Loucy (cell line): ENCODE measurements at regions not wholly inside any gene's neighbourhood (a gene's known extent, or its start where the extent isn't known, plus 50 kb on each side); places are given as distances from the start of the nearest gene placed in this dataset.
"Not testable (repeated sequence)": the region's sequence is repeated elsewhere in the genome, so short reads cannot be mapped to it uniquely, and the experiment has no call there.

ENCODE experiments used
- H2AFZ ChIP-seq: fragments of 200-600 bp; sonication (generic); 2 replicates; pipeline ENCODE4 v1.6.0; 2016; ENCODE audit warnings: antibody characterized with exemption, mild to moderate bottlenecking, low read length, moderate library complexity
- H3F3A ChIP-seq: fragments of 200-600 bp; 2 replicates; pipeline ENCODE4 v1.6.0; 2016; ENCODE audit warnings: antibody characterized with exemption, low read depth, mild to moderate bottlenecking
- H3K27me3 ChIP-seq: fragments of 200-600 bp; sonication (generic); 2 replicates; pipeline ENCODE4 v1.6.1; 2014; ENCODE audit warnings: low read length, mild to moderate bottlenecking; ENCODE audit not compliant: insufficient read depth, poor library complexity, severe bottlenecking
- H3K36me3 ChIP-seq: fragments of 200-600 bp; sonication (generic); 2 replicates; pipeline ENCODE4 v1.6.1; 2016; ENCODE audit warnings: low read length; ENCODE audit not compliant: insufficient read depth
- H3K4me1 ChIP-seq: fragments of 200-600 bp; sonication (generic); 2 replicates; pipeline ENCODE4 v1.5.1; 2014; ENCODE audit warnings: low read length, mild to moderate bottlenecking; ENCODE audit not compliant: insufficient read depth, poor library complexity, severe bottlenecking
- H3K4me2 ChIP-seq: fragments of 200-600 bp; sonication (generic); 2 replicates; pipeline ENCODE4 v1.6.0; 2014; ENCODE audit warnings: antibody characterized with exemption, low read length, low read depth, mild to moderate bottlenecking; ENCODE audit not compliant: poor library complexity, severe bottlenecking
- H3K4me3 ChIP-seq: fragments of 200-600 bp; sonication (generic); 2 replicates; pipeline ENCODE4 v1.5.1; 2014; ENCODE audit warnings: low read length, mild to moderate bottlenecking, mixed read lengths; ENCODE audit not compliant: poor library complexity, severe bottlenecking
- H3K79me2 ChIP-seq: fragments of 200-600 bp; sonication (generic); 2 replicates; pipeline ENCODE4 v1.6.1; 2014; ENCODE audit warnings: low read length; ENCODE audit not compliant: insufficient read depth
- H3K9ac ChIP-seq: fragments of 200-600 bp; sonication (generic); 2 replicates; pipeline ENCODE4 v1.6.0; 2014; ENCODE audit warnings: mild to moderate bottlenecking, low read depth, low read length, moderate library complexity; ENCODE audit not compliant: poor library complexity, severe bottlenecking
- H3K9me2 ChIP-seq: fragments of 200-600 bp; sonication (generic); replicated peaks from 2 replicates; pipeline ENCODE4 v1.6.1; 2016; ENCODE audit warnings: low read depth, low read length, mixed read lengths
- H3K9me3 ChIP-seq: fragments of 200-600 bp; sonication (generic); 2 replicates; pipeline ENCODE4 v1.6.1; 2014; ENCODE audit warnings: mild to moderate bottlenecking, antibody characterized with exemption, low read length, low read depth; ENCODE audit not compliant: insufficient read depth
- H4K20me1 ChIP-seq: fragments of 200-600 bp; sonication (generic); 2 replicates; pipeline ENCODE4 v1.6.0; 2014; ENCODE audit warnings: antibody characterized with exemption, low read length, mild to moderate bottlenecking; ENCODE audit not compliant: insufficient read depth, poor library complexity, severe bottlenecking
- CTCF ChIP-seq: fragments of 200-600 bp; sonication (generic); conservative IDR thresholded peaks from 2 replicates; pipeline ENCODE4 v1.5.1; 2014; ENCODE audit warnings: mild to moderate bottlenecking, antibody characterized with exemption, low read length
- EZH2phosphoT487 ChIP-seq: fragments of 200-600 bp; IDR thresholded peaks from 2 replicates; pipeline ENCODE4 v1.6.1; 2018; ENCODE audit warnings: antibody characterized with exemption, mild to moderate bottlenecking, moderate library complexity, borderline replicate concordance

GRCh38 chr11:109521571-109522086, 99.6 kb downstream of the C11orf87 start:
- Histone ChIP-seq H2AFZ (no peak overlapping the region), H3K4me2 (no peak overlapping the region), H4K20me1 (no peaks in the 10 kb centered on the region), H3K9me3 (no peaks in the 10 kb centered on the region), H3K79me2 (no peaks in the 10 kb centered on the region), H3K4me3 (no peak overlapping the region), H3F3A (no peaks in the 10 kb centered on the region), H3K27me3 (no peaks in the 10 kb centered on the region), H3K36me3 (no peaks in the 10 kb centered on the region), H3K4me1 (no peaks in the 10 kb centered on the region), H3K9me2 (no peaks in the 10 kb centered on the region), H3K9ac (no peak overlapping the region)
- TF ChIP-seq EZH2phosphoT487 (no peak), CTCF (no peak)

GRCh38 chr11:109522116-109522755, 100.2 kb downstream of the C11orf87 start:
- no peak overlapping the region for H3K4me2 ChIP-seq
- H3K79me2 ChIP-seq: no peaks in the 10 kb centered on the region
- no peak overlapping the region for H3K4me3 ChIP-seq
- no peaks in the 10 kb centered on the region for H3K9me3 ChIP-seq
- no peaks in the 10 kb centered on the region for H3F3A ChIP-seq
- H3K36me3 ChIP-seq: no peaks in the 10 kb centered on the region
- no peaks in the 10 kb centered on the region for H3K4me1 ChIP-seq
- H3K9ac ChIP-seq: no peak overlapping the region
- no peak overlapping the region for H2AFZ ChIP-seq
- no peaks in the 10 kb centered on the region for H4K20me1 ChIP-seq
- no peaks in the 10 kb centered on the region for H3K9me2 ChIP-seq
- no peak for TF ChIP-seq CTCF
- TF ChIP-seq EZH2phosphoT487: no peak
- H3K27me3 ChIP-seq: no peaks in the 10 kb centered on the region

- H3K79me2 ChIP-seq, H3K36me3 ChIP-seq, H3K9me3 ChIP-seq, H3K9ac ChIP-seq, H2AFZ ChIP-seq, H3K27me3 ChIP-seq, H4K20me1 ChIP-seq, H3F3A ChIP-seq, H3K4me2 ChIP-seq, H3K9me2 ChIP-seq, H3K4me3 ChIP-seq, H3K4me1 ChIP-seq: not testable (repeated sequence)
Measured at GRCh38 chr11:109525636-109526035, 103.6 kb downstream of the C11orf87 start.

GRCh38 chr11:109526061-109526460, 104.1 kb downstream of the C11orf87 start:
- no peaks in the 10 kb centered on the region for H3K4me1 ChIP-seq
- H3K79me2 ChIP-seq: no peaks in the 10 kb centered on the region
- H3K27me3 ChIP-seq: no peaks in the 10 kb centered on the region
- no peak overlapping the region for H2AFZ ChIP-seq
- TF ChIP-seq CTCF (no peak), EZH2phosphoT487 (no peak)
- no peaks in the 10 kb centered on the region for H4K20me1 ChIP-seq
- H3K9me2 ChIP-seq: no peaks in the 10 kb centered on the region
- no peak overlapping the region for H3K4me3 ChIP-seq
- H3K36me3 ChIP-seq: no peaks in the 10 kb centered on the region
- H3K9me3 ChIP-seq: no peaks in the 10 kb centered on the region
- no peaks in the 10 kb centered on the region for H3F3A ChIP-seq
- no peak overlapping the region for H3K4me2 ChIP-seq
- H3K9ac ChIP-seq: no peak overlapping the region
